Testis (tissue), 2 donors: ENCODE measurements at regions not wholly inside any gene's neighbourhood (a gene's known extent, or its start where the extent isn't known, plus 50 kb on each side); places are given as distances from the start of the nearest gene placed in this dataset.

Experiments
- CTCF ChIP-seq, 3 experiments: fragments of 450-650 bp in 2 of 3; fragments of 200-600 bp in 1 of 3; sonication (generic) in 1 of 3; IDR thresholded peaks; one replicate each; pipeline ENCODE4 v1.5.1; 2016 to 2019; ENCODE audit warnings: antibody characterized with exemption in 3 of 3, mild to moderate bottlenecking in 2 of 3, moderate library complexity in 1 of 3
- POLR2A ChIP-seq: fragments of 450-650 bp; IDR thresholded peaks from one replicate; pipeline ENCODE4 v1.6.1; 2017; ENCODE audit warnings: antibody characterized with exemption, mild to moderate bottlenecking, moderate library complexity

- no peak for TF ChIP-seq CTCF (IDR thresholded peaks at IDR 0.05)
- TF ChIP-seq POLR2A: no peak
Measured at GRCh38 chr12:125473501-125473900, 408.3 kb downstream of the AACS start.
